ENCODE measurements at regions not wholly inside any gene's neighbourhood (a gene's known extent, or its start where the extent isn't known, plus 50 kb on each side); places are given as distances from the start of the nearest gene placed in this dataset.

- DNase-seq = no peak
These were observed 98.4 kb downstream of the GLUL start for GRCh38 chr1:182293119-182293589.

GRCh38 chr1:182292193-182292741 lies 99.3 kb downstream of the GLUL start:
- DNase-seq = no peak

DNA sequence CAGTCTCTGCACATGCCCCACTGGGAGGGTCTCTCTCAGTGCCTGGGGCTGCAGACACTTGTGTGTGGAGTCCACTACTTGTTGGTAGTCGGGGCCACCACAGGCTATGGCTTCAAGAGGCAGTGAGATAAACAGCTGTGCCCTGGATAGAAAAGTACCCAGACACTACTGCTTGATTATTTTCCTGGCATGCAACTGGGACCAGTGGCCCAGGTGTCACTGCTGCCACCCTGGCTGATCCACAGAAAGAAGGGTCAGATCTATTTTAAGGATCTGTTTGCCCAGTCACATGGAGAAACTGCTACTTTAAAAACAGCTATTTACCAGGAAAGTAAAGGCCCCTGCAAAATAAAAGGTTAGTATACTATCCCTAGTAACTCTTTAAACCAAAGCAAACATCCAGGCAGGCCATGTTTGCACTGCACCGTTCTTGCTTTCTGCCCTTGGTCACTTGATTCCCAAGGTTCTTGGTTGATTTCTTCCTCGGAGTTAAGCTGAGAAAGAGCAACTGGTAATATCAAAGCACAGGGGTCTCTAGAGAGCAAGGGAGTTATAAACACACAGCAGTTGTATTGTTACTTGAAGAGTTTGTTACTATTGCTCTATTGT lies 99.9 kb downstream of the GLUL start:
- DNase-seq = no peak

- DNase-seq = no peak
These were observed 102.6 kb downstream of the GLUL start for GRCh38 chr1:182288749-182289604.

GRCh38 chr1:182286761-182287160 lies 104.8 kb downstream of the GLUL start:
- no peak for DNase-seq

GRCh38 chr1:182283746-182284544 lies 107.6 kb downstream of the GLUL start:
- no peak for DNase-seq

- no peak for DNase-seq
These were observed 110.0 kb downstream of the GLUL start for GRCh38 chr1:182281541-182281940.

- DNase-seq = no peak
These were observed 111.1 kb downstream of the GLUL start for GRCh38 chr1:182280504-182280900.

DNA sequence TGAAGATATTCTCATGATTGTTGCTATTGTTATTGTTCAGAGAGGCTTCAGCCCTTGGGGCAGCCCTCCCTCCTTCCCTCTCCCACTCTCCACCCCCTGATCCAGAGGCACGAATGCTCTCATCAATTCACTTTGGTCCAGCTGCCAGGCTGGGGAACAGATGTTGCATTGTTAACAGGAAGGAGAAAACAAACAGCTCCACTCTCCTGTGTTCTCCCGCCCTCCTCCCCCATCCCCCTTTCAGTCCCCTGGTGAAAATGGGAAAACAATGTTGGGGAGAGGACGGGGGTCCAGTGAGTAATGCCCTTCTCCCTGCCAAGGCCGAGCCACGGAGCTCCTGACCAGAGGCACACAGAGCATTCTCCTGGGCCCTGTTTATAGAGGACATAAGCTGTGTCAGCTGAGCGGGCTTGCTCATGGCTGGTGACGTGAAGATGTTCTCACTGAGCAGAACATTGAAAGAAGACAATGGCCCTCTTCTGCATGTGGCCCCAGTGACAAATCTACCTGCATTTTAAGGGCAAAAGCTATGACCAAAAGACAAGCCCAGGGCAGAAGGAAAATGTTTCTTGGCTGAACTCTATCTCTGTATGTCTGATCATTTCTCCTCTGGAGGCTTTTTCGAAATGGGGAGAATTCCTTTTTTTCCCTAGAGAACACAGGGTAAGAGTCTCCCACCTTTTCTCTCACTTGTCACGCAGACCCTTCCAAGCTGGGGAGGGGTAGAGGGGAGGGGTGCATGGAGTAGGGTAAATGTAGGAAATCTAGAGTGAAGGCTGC lies 111.7 kb downstream of the GLUL start:
- no peak for DNase-seq

DNA sequence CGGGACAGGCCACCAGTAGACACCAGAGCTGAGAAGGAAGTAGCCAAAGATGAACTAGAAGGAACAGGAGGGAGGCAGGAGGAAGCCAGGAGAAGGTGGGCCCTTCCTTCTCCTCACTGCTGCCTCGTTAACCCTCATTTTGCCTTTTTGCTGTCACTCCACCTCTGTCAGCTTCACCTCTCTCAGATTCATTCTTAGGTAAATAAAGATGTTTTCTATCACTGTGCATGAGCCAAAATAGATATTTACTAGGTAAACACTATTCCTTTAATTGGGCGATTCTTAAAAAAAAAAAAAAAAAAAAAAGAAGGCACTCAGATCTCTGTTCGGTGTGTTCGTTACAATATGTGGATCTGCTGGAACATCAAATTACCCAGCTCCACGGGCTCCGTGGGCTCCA lies 112.3 kb downstream of the GLUL start:
- DNase-seq = no peak

- no peak for DNase-seq
These were observed 113.2 kb downstream of the GLUL start for GRCh38 chr1:182278144-182279054.

GRCh38 chr1:182275271-182275670 lies 116.3 kb downstream of the GLUL start:
- DNase-seq = no peak

DNA sequence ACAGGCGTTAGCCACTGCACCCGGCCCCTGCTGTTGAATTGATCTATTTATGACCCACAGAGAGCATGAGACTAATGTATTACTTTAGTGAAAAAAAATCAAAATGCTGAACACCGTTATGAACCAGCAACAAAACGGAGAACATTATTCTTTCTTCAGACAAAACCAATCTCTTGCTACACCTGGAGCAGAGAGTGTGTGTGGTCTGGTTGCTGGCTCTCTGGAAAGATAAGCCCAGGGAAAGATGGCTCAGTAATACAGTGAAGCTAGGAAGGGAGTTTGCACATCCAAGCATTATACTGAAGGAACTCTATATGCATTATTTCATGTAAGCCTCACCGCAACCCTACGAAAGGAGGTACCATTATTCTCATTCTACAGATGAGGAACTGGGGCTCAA lies 117.0 kb downstream of the GLUL start:
- DNase-seq = no peak

DNA sequence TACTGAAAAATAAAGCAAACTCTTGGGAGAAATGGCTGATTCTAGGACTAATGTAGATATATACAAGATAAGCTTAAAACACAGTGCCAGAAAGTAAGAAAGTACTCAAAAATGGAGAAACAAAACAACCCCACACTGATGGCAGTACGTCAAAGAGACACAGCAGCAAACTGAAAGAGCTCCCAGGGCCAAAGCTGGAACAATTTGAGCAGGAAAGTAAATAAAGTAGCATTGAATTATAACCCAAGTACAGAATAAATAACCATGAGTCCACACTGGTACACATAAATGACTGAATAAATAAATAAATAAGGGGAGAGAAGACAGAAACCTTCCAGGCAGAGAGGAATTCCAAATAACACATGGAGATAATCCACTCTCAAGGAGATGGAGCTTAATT lies 120.9 kb downstream of the GLUL start:
- no peak for DNase-seq

DNA sequence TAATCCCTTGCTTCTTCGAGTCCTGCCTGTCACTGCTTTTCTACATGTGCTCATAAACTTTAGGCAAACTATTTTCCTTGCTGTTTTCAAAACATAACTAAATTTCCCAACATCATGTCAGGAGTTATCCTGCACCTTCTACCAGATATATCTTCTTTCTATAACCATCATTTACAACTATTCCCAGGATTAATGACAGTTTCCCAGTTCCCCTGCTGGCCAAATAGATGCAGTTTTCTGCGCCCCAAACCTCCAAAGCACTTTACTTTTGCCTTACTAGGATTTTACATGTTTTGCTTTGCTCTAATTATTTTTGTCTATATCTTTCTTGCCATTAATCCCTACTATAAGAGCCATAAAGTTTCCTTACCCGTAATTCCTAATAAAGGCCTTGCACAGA lies 122.5 kb downstream of the GLUL start:
- DNase-seq = no peak

DNA sequence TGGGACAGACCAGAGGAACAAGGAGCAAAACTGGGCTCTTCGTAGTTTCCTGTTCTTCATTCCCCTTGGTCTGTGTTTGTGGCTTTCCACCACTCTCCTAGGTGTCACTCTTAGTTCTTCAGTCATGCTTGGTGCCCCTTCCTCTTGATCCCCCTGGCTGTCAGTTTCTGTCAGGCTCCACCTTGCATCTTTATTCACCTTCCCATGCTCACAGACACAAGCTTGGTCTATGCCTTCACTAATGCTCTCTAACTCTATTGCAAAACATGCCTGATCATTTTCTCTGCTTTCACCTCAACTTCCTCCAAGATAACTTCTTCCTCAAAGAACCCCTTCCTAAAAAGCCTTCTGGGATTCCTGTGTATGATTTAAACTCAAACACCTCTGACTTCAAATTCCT lies 122.9 kb downstream of the GLUL start:
- no peak for DNase-seq

- no peak for DNase-seq
These were observed 127.4 kb downstream of the GLUL start for GRCh38 chr1:182264185-182264584.

DNA sequence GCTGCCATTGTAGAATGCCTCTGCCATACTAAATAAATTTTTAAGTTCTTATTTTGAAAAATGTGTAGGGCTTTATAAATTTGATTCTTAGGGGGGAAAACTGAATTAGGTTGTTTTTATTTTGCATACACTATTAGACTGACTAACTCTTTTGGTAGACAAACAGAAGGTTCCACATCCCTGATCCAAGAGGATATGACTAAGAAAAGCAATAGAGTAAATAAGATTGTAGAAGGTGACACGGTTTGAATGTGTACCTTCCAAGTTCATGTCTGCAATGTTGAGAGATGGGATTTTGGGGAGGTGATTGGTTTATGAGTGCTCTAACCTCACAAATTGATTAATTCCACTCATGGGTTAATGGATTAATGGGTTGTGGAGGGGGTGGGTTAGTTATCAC lies 127.9 kb downstream of the GLUL start:
- no peak for DNase-seq

GRCh38 chr1:182262425-182262824 lies 129.2 kb downstream of the GLUL start:
- DNase-seq = no peak

GRCh38 chr1:182261655-182262054 lies 129.9 kb downstream of the GLUL start:
- no peak for DNase-seq

- DNase-seq = no peak
These were observed 131.1 kb downstream of the GLUL start for GRCh38 chr1:182260516-182260915.

All from GOT3 (cell line).